ENCODE measurements at regions not wholly inside any gene's neighbourhood (a gene's known extent, or its start where the extent isn't known, plus 50 kb on each side); places are given as distances from the start of the nearest gene placed in this dataset.

GRCh38 chr6:125546841-125547251 lies 202.6 kb upstream of the HEY2 start:
- BruUV-seq (replicated peaks): no TSS peak

More at GRCh38 chr6:125546841-125547251, 202.6 kb upstream of the HEY2 start:
- Histone ChIP-seq H3K9me3 (replicated peaks; ENCODE audit: control insufficient read depth, insufficient read depth, low read depth, low read length) (no peaks in the 10 kb centered on the region), H2AFZ (ENCODE audit: low read depth, low read length) (no peak overlapping the region), H3K27ac (ENCODE audit: extremely low read depth, low read depth, low read length) (no peak overlapping the region), H4K20me1 (replicated peaks; ENCODE audit: control insufficient read depth, insufficient read depth, low read length) (no peaks in the 10 kb centered on the region), H3K4me1 (replicated peaks in 1 of 2; ENCODE audit: control insufficient read depth in 2 of 2, insufficient read depth in 2 of 2, low read length in 2 of 2) (no peaks in the 10 kb centered on the region; a peak in 1 of 5 replicates), H3K27me3 (ENCODE audit: control insufficient read depth in 2 of 2, insufficient read depth in 2 of 2, low read length in 2 of 2) (no peaks in the 10 kb centered on the region), H3K4me2 (ENCODE audit: insufficient read depth, low read length) (no peak overlapping the region), H3K79me2 (ENCODE audit: control insufficient read depth, insufficient read depth, low read length) (no peaks in the 10 kb centered on the region), H3K36me3 (ENCODE audit: control insufficient read depth, insufficient read depth, low read length) (no peaks in the 10 kb centered on the region), H3K4me3 (no peak overlapping the region), H3K9me1 (ENCODE audit: control insufficient read depth, insufficient read depth, low read length) (no peaks in the 10 kb centered on the region), H3K9ac (ENCODE audit: insufficient read depth in 1 of 2, low read depth in 2 of 2, low read length in 2 of 2) (no peak overlapping the region)
- intact Hi-C loops (cut with micrococcal nuclease) (no loop called here), in situ Hi-C loops (cut with MboI) (no loop called here)
- TF ChIP-seq REST (IDR thresholded peaks at IDR 0.05; ENCODE audit: borderline replicate concordance): no peak
- no peak for TF ChIP-seq REST (CRISPR knock-in tag; IDR thresholded peaks at IDR 0.05; ENCODE audit: low read depth)
- peak in 1 of 2 experiments; percentile 29; a peak in 2 of 4 replicates for TF ChIP-seq RAD21 (CRISPR knock-in tag; conservative IDR thresholded peaks at IDR 0.05 in 1 of 2, IDR thresholded peaks at IDR 0.05 in 1 of 2)
- 0% methylated on average over 5 of the region's 5 CpGs for WGBS (ENCODE audit: insufficient coverage, low coverage, missing lambda C conversion rate)
- peak; percentile 51 for FAIRE-seq
- POLR2A ChIA-PET: interaction anchor here (0.6 to 1.1 kb wide), 4 partner anchors 13 to 245 kb away, joined by 3 to 4 read pairs (median 4); partner anchors contain the start of gene HDDC2
- CTCF ChIA-PET (ENCODE audit: low intra/inter-chr PET ratio): no interaction called here
- ATAC-seq: peak; percentile 69
- DNase-seq (ENCODE audit: extremely low read depth in 1 of 4, low spot score in 3 of 4): peak in 1 of 4 experiments; percentile 11
